ENCODE measurements at regions not wholly inside any gene's neighbourhood (a gene's known extent, or its start where the extent isn't known, plus 50 kb on each side); places are given as distances from the start of the nearest gene placed in this dataset.
"Not testable (repeated sequence)": the region's sequence is repeated elsewhere in the genome, so short reads cannot be mapped to it uniquely, and the experiment has no call there.

DNA sequence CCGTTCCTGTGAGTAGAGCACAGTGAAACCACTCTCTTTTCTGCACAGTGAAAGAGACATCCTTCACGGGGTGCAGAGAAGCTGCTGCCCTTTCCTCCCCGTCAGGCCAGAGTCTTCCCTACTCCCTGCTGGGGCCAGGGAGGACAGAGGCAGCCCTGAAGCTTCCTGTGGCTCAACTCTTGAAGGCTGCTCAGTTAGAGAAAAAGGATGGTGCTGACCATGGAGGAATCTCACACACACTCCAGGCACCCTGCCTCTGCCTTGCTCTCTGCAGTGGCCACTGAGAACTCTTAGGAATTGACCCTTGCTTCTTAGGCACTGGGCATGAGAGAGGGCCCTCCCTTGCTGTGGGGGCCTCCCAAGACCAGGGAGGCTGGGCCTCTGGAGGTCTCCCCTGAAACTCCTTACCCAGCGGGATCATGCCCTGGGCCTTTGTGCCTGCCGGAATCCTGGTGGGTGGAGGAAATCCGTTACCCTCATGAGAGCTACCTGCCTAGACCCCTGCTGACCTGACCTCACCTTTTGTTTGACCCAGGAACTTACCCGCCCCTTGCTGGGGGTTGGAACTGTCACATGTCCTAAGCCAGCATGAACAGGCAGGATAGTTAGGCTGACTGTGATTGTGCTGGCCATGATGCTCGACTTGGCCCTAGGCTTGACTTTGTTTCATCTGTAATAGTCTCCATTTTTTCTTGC is 65.0 kb upstream of the CD93 start:
- no peak for DNase-seq (ENCODE audit: low spot score)

DNA sequence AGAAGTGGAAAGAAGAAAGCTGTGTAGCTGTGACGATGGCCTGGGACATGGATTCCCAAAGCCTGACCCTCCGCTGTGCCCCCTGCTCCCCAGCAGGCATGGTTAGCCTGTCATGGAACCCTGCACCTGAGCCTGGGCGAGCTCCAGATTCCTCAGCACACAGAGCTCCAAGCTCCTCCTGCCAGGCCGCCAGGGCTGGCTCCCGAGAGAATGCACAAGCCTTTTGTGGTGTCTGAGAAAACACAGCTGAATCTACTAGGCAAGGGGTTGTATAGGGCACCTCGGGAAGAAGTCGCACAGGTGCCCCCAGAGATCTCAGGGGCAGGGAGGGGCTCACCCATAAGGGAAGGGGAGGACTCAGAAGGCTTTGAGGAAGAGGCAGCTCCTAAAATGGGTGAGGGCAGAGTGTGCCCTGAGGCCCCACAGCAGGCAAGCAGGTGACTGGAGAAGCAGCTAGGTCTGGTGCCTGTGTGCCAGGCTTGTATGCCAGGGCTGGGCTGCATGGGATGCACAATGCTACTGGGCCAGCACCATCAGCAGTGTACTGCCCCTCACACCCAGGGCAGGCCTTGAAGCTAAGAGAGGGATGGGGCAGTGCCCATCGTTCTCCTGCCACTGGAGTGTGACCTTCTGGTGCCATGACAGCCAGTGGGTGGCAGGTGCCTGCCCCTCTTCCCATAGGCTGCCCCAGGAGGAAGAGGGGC is 64.3 kb upstream of the CD93 start:
- no peak for DNase-seq (ENCODE audit: low spot score)

- no peak for DNase-seq (ENCODE audit: low spot score)
Observed at GRCh38 chr20:23149623-23150279, 63.6 kb upstream of the CD93 start.

GRCh38 chr20:23148731-23149570 is 62.8 kb upstream of the CD93 start:
- no peak for DNase-seq (ENCODE audit: low spot score)

- DNase-seq (ENCODE audit: low spot score): peak; percentile 70
Observed at GRCh38 chr20:23147964-23148730, 62.0 kb upstream of the CD93 start.

DNA sequence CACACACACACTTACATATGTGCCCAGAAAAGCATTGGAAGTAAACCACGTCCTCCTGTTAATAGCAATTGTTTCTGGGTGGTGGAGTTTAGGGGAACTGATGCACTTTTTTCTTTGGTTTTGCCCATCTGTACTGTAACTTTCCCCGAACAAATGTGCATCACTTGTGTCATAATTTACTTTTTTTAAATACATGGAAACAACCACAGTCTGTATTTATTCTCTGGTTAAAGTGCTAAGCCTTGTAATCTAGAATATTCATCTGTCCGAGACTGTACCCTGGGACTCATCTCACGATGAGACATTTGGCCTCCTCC is 61.5 kb upstream of the CD93 start:
- no peak for DNase-seq (ENCODE audit: low spot score)

- no peak for DNase-seq (ENCODE audit: low spot score)
Observed at GRCh38 chr20:23146857-23147637, 60.9 kb upstream of the CD93 start.

DNA sequence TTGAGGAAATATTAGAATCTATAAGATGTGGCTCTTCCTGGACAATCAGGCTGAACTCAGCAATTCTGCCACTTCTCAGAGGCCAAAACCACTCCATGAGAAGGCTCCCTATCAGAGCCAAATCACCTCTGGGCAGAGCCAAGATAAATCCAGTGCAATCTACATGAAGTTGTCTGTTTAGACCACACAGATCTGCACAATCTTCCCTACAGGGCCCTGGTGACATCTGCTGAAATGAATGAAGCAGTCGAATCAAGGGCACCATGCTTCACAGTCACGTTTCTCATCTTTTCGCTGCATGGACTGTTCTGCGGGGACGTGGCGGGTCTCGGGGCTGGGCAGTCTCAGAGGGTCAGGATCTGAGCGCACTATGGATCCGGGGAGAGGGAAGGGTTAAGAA is 60.1 kb upstream of the CD93 start:
- DNase-seq (ENCODE audit: low spot score): no peak

GRCh38 chr20:23145281-23145700 is 59.2 kb upstream of the CD93 start:
- DNase-seq (ENCODE audit: low spot score): peak; percentile 73

DNA sequence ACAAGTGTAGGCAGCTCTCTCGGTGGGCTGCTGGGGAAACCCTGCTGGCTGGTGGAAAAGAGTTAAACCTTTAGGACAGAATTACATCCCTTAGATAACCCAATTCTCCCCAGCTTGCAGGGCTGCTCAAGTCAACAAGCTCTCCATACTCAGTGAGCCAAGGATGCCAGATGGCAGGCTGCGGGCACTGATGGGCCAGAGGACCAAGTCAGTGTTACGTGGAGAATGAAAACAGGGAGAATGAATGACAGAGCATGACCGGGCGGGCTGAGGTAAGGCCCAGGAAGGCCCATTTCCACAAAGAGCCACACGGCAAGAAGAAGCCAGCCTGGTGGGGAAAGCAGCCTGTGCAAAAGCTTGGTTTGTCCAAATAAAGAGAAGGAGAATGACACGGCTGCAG is 58.7 kb upstream of the CD93 start:
- DNase-seq (ENCODE audit: low spot score): no peak

DNA sequence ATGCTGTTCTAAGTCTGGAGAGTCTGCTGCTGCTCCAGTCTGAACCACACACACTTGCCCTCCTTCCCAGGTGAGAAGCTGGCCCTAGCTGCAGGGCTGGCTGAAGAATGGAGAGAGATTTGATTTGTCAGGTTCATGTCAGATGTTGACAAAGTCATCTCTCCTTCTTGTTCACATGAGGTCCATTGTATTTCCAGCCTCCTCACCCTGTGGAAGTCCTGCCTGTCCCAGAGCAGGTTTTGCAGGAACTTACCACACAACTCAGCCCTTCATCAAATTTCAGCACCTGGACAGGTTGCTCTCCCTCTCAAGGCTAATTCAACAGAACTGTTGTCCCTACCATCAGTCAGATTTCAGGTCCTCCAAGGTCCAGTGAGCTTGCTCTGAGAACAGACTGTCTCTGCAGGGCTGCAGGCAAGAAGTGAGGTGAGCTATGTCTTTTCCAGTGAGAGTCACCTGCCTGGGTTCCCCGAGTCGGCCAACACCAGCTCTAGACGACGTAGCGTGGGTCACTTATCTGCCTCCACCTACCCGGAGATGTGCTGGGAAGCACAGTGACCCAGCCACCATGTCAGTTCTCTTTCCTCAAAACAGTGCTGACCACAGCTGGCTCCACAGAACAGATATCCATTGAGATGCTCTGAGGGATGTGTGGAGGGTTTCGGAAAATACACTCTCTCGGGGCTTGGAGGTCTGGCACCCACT is 58.0 kb upstream of the CD93 start:
- DNase-seq (ENCODE audit: low spot score): no peak

DNA sequence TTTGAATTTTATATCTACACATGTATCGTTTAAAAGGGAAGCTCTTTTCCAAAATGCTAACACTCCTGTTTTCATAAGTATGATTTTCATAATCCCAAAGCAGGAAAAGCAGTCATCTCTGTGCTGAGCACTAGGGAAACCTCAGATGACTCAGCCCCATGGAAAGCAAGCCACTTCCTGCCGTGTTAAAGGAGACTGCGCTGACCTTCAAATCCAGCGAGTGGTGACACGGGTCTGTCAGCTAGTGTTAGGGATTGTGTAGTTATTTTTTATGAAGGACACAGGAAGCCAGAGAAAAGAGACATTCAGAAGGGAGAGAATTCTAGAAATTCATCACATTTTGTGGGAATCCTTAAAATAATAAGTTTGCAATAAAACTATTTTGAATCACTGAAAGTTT is 57.0 kb upstream of the CD93 start:
- peak; percentile 89 for DNase-seq (ENCODE audit: low spot score)

DNA sequence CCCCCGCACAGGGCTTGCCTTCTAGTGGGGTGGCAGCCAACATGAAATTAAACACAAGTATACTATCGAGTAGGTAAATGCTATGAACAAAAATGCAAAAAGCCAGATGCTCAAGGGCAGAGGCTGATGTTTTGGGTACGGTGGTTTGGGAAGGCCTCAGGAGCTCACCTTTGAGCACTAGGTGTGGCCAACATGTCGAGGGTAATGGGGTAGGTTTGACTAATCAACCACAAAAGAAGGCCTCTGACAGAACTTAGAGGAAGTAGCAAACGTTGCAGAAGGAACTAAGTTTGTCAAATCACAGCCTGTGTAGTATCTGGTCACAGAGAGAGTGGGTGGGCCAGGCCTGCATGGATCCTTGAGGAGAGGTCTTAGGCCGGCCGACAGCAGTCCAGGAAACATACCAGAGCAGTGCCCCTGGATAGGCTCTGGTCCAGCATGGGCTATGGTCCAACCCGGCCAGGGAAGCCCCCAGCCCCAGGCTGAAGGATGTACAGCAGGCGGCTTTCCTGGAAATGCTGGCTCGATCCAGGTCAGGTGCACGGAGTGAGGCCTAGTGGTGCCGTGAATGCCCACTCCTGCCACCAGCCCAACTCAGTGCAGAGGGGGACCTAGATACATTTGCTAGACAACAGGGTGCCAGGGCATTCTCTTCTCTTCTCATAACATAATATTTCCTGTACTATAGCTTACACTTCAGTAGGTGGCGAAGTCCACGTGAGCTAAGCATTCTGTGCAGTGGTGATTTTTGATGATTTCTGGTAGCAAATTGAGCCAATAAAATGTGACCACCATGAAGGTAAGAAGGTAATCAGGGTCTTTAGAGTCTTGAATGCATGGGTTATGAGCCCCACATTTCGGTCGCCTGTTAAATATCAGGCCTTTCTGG is 56.3 kb upstream of the CD93 start:
- no peak for DNase-seq (ENCODE audit: low spot score)

DNA sequence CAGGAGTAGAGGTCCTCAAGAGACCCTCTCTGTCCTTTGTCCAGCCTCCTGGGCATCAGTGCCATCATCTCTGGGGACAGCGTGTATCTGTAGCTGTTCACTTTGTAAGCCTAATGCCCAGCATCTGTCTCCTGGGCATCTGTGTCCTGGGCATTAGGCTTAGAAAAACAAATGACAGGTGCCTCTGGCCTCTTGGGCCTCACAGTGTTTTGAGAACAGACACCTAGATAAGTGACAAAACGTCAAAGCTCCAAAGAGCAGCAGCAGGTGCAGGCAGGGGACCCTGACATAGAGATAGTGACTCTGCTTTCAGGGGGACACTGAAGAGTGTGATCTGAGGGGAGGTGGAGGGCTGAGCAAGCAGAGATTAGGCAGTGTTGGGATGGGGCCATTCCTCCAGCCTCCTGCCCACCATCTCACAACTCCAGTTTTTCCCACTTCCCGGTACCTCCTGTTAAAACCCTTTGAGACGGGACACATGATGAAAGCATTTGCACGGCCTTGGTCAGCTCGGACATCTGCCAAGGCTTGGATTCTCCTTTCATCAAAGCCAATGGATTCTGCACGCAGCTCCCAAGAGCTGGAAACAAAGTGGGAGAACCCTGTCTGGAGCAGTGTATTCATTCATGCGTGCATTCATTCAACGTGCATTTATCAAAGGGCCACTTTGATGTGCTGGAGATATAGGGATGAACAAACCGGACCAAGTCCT is 55.5 kb upstream of the CD93 start:
- no peak for DNase-seq (ENCODE audit: low spot score)

DNA sequence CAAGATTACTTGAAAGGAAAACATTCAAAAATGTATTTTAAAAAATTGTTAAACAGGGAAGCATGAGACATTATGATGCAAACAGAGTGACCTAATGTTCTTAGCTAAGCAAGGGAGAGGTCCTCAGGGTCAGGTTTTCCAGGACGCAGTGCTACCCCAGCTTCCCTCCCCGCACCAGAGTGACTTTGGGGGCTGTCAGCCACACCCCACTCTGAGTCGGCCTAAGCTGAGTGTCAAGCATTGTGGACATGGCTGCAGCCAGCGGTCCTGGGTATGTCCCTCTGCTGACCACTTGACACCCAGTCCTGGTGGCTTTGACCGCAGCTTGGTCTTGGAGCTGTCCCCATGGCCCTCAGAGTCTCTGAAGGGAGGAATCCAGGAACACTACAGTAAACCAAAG is 54.9 kb upstream of the CD93 start:
- no peak for DNase-seq (ENCODE audit: low spot score)

DNA sequence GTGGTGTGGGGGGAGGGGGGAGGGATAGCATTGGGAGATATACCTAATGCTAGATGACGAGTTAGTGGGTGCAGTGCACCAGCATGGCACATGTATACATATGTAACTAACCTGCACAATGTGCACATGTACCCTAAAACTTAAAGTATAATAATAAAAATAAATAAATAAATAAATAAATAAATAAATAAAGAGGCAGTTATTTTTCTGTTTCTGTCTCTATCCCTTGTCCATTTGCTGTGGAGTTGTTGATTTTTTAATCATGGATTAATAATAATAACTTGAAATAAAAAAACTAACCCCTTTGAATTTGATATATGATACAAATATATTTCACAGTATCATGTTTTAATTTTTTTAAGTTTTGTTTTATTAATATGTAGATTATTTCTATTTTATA is 53.9 kb upstream of the CD93 start:
- not testable (repeated sequence) for DNase-seq (ENCODE audit: low spot score)

DNA sequence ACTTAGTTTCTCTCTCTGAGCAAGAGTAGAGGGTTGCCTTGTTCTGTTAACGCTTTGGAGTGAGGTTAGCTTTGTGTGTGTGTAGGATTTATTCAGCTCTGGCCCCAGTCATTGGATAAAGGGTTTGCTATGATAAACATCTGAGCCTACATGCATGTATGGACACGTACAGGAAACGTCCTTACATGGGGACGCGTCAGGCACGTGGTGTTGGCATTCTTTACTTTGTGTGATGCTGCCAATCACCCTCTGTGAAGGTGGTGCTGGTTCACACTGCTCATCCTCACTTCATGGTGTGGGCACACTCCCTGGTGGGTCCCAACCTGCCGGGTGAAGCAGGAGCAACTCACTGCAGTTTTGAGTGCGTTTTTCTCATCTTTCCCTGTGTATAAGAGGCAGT is 53.4 kb upstream of the CD93 start:
- no peak for DNase-seq (ENCODE audit: low spot score)

- DNase-seq (ENCODE audit: low spot score): no peak
Observed at GRCh38 chr20:23138682-23139081, 52.6 kb upstream of the CD93 start.

DNA sequence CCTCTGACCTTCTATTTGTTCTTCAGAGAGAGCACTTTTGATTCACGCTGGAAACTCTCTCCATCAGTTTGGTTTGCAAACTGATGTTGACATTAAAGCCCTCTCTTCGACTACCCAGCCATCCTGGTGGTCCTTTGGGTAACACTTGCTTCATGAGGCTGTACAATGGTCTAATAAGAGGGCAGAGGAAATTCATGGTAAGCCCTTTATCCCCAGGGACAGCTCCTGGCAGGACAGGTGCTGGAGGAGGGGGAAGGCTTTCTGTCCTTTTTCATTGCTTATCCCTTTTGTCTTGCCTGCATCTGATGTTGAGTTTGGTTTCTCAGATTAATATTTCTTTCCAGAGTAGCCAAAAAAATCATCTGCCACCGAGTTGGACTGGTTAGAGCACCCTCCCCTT is 52.1 kb upstream of the CD93 start:
- no peak for DNase-seq (ENCODE audit: low spot score)
